H1 (cell line): ENCODE measurements at regions not wholly inside any gene's neighbourhood (a gene's known extent, or its start where the extent isn't known, plus 50 kb on each side); places are given as distances from the start of the nearest gene placed in this dataset.
A peak's percentile ranks its signal among the peaks of the same experiment; 100 is the strongest.

Experiments used
- CTCF ChIA-PET: fragments of 300-600 bp; sonication (Branson Sonifier 250); formaldehyde crosslinking; loops from one replicate; lab custom pipeline; 2021; ENCODE audit not compliant: partially characterized antibody; lab: Charles Lee
- POLR2A ChIA-PET: fragments of 300-600 bp; sonication (Branson Sonifier 250); formaldehyde crosslinking; loops from one replicate; lab custom pipeline; 2021; ENCODE audit warnings: inconsistent platforms; ENCODE audit not compliant: partially characterized antibody; lab: Charles Lee
- DNase-seq, 2 experiments: peaks; one replicate each; pipeline versions ENCODE4 v3.0.0 to v3.0.0-alpha.2; 2010 to 2022; ENCODE audit warnings: low spot score in 2 of 2, low read depth in 1 of 2, mixed read lengths in 1 of 2
- FAIRE-seq: peaks from 2 replicates; lab custom pipeline; 2011; peaks lifted over from hg19 to GRCh38; lab: Jason Lieb, UNC
- H2AFZ ChIP-seq: 2 replicates; pipeline ENCODE4 v1.8.1; 2012; ENCODE audit warnings: low read length, inconsistent platforms
- H2AK5ac ChIP-seq: 2 replicates; pipeline ENCODE4 v1.6.1; 2013; ENCODE audit warnings: low read depth, low read length
- H2BK120ac ChIP-seq: replicated peaks from 2 replicates; pipeline ENCODE3; 2013; ENCODE audit warnings: low read depth, low read length, inconsistent platforms
- H2BK12ac ChIP-seq: 2 replicates; pipeline ENCODE4 v1.6.1; 2013; ENCODE audit warnings: low read depth, low read length
- H2BK15ac ChIP-seq: 2 replicates; pipeline ENCODE4 v1.6.1; 2013; ENCODE audit warnings: low read length
- H2BK20ac ChIP-seq: 2 replicates; pipeline ENCODE4 v1.6.1; 2013; ENCODE audit warnings: low read length
- H2BK5ac ChIP-seq: 2 replicates; pipeline ENCODE4 v1.6.1; 2013; ENCODE audit warnings: low read depth, low read length
- H3K14ac ChIP-seq: 2 replicates; pipeline ENCODE4 v1.6.1; 2013; ENCODE audit warnings: inconsistent platforms; ENCODE audit not compliant: insufficient read length
- H3K18ac ChIP-seq: 2 replicates; pipeline ENCODE4 v1.6.1; 2013; ENCODE audit warnings: low read length; ENCODE audit errors: extremely low read depth
- H3K23ac ChIP-seq: 2 replicates; pipeline ENCODE4 v1.6.1; 2013; ENCODE audit warnings: inconsistent platforms; ENCODE audit not compliant: insufficient read length
- H3K23me2 ChIP-seq: 2 replicates; pipeline ENCODE4 v1.6.1; 2013; ENCODE audit warnings: low read depth, low read length
- H3K27ac ChIP-seq: 2 replicates; pipeline ENCODE4 v1.6.1; 2011; ENCODE audit warnings: low read depth, low read length, inconsistent platforms
- H3K27me3 ChIP-seq, 4 experiments: replicated peaks in 1 of 4; 1 replicate in 1 of 4; 2 replicates in 3 of 4; pipeline versions ENCODE4 v1.6.1 to v1.8.1; 2011 to 2013; ENCODE audit warnings: low read length in 3 of 4, mild to moderate bottlenecking in 3 of 4, inconsistent platforms in 2 of 4, mixed read lengths in 2 of 4, moderate library complexity in 1 of 4; ENCODE audit not compliant: control insufficient read depth in 3 of 4, insufficient read depth in 3 of 4; ENCODE audit errors: extremely low read depth in 1 of 4
- H3K36me3 ChIP-seq, 4 experiments: 2 replicates each; pipeline versions ENCODE4 v1.6.1 to v1.8.1; 2011 to 2013; ENCODE audit warnings: mild to moderate bottlenecking in 4 of 4, low read length in 3 of 4, moderate library complexity in 2 of 4, control low read depth in 1 of 4, inconsistent platforms in 1 of 4; ENCODE audit not compliant: insufficient read depth in 4 of 4, control insufficient read depth in 2 of 4
- H3K4ac ChIP-seq: replicated peaks from 2 replicates; pipeline ENCODE3; 2013; ENCODE audit warnings: low read length, low read depth, mixed read lengths, inconsistent platforms; ENCODE audit not compliant: insufficient read length
- H3K4me1 ChIP-seq, 4 experiments: replicated peaks in 1 of 4; 1 replicate in 1 of 4; 2 replicates in 3 of 4; pipeline versions ENCODE4 v1.6.1 to v1.8.1; 2011 to 2013; ENCODE audit warnings: low read length in 3 of 4, inconsistent platforms in 2 of 4, mixed read lengths in 1 of 4; ENCODE audit not compliant: insufficient read depth in 4 of 4, control insufficient read depth in 3 of 4
- H3K4me2 ChIP-seq, 2 experiments: 2 replicates each; pipeline versions ENCODE4 v1.6.1 to v1.8.1; 2011 to 2013; ENCODE audit warnings: low read depth in 2 of 2, low read length in 2 of 2, control low read depth in 1 of 2, inconsistent platforms in 1 of 2, mild to moderate bottlenecking in 1 of 2; ENCODE audit not compliant: insufficient read depth in 1 of 2
- H3K4me3 ChIP-seq, 4 experiments: fragments of 200-600, 300-600 bp in 1 of 4; sonication (generic), shearing (Covaris generic), sonication (Bioruptor Twin) in 1 of 4; 2 replicates each; pipeline versions ENCODE4 v1.5.1 to v1.8.1; 2011 to 2016; ENCODE audit warnings: low read length in 4 of 4, low read depth in 3 of 4, control low read depth in 2 of 4, inconsistent platforms in 2 of 4, mild to moderate bottlenecking in 2 of 4, mixed read lengths in 1 of 4, moderate library complexity in 1 of 4; ENCODE audit not compliant: insufficient read depth in 2 of 4; ENCODE audit errors: extremely low read depth in 1 of 4
- H3K56ac ChIP-seq: replicated peaks from 2 replicates; pipeline ENCODE3; 2013; ENCODE audit warnings: low read depth, mild to moderate bottlenecking, mixed read lengths, low read length, inconsistent platforms; ENCODE audit not compliant: insufficient read length
- H3K79me1 ChIP-seq: 2 replicates; pipeline ENCODE4 v1.6.1; 2013; ENCODE audit warnings: low read depth, low read length, control low read depth
- H3K79me2 ChIP-seq, 2 experiments: 2 replicates each; pipeline versions ENCODE4 v1.6.1 to v1.8.1; 2012 to 2013; ENCODE audit warnings: low read length in 2 of 2, mild to moderate bottlenecking in 2 of 2, inconsistent platforms in 1 of 2; ENCODE audit not compliant: insufficient read depth in 2 of 2, control insufficient read depth in 1 of 2
- H3K9ac ChIP-seq, 4 experiments: replicated peaks in 1 of 4; 1 replicate in 1 of 4; 2 replicates in 3 of 4; pipeline versions ENCODE4 v1.6.1 to v1.8.1; 2011 to 2013; ENCODE audit warnings: low read depth in 3 of 4, low read length in 3 of 4, control low read depth in 2 of 4, mild to moderate bottlenecking in 2 of 4, moderate library complexity in 2 of 4, inconsistent platforms in 1 of 4; ENCODE audit errors: extremely low read depth in 1 of 4
- H3K9me3 ChIP-seq, 2 experiments: 2 replicates each; pipeline versions ENCODE4 v1.6.1 to v1.8.1; 2012 to 2013; ENCODE audit warnings: mild to moderate bottlenecking in 2 of 2, moderate library complexity in 2 of 2, control low read depth in 1 of 2, inconsistent platforms in 1 of 2, low read depth in 1 of 2, low read length in 1 of 2, mixed read lengths in 1 of 2; ENCODE audit not compliant: insufficient read depth in 2 of 2
- H4K20me1 ChIP-seq, 2 experiments: replicated peaks in 1 of 2; 2 replicates each; pipeline versions ENCODE3 to v1.8.1; 2011 to 2013; ENCODE audit warnings: inconsistent platforms in 2 of 2, low read length in 2 of 2, mild to moderate bottlenecking in 1 of 2; ENCODE audit not compliant: insufficient read depth in 2 of 2, control insufficient read depth in 1 of 2
- H4K5ac ChIP-seq: 2 replicates; pipeline ENCODE4 v1.6.1; 2013; ENCODE audit warnings: low read length, low read depth, mixed read lengths, inconsistent platforms; ENCODE audit not compliant: insufficient read length
- H4K8ac ChIP-seq: 2 replicates; pipeline ENCODE4 v1.8.0; 2013; ENCODE audit warnings: mild to moderate bottlenecking, moderate library complexity, low read length, inconsistent platforms; ENCODE audit not compliant: insufficient read depth; ENCODE audit errors: extremely low read depth
- H4K91ac ChIP-seq: replicated peaks from 2 replicates; pipeline ENCODE3; 2013; ENCODE audit warnings: low read length, mixed read lengths, inconsistent platforms; ENCODE audit not compliant: insufficient read length
- CBX8 ChIP-seq: fragments of 300-800, 300-1000 bp; sonication (generic); IDR thresholded peaks from 2 replicates; pipeline ENCODE4 v1.7.1; 2016; ENCODE audit warnings: low read depth, low read length, borderline replicate concordance
- E2F6 ChIP-seq: IDR thresholded peaks from 2 replicates; pipeline ENCODE4 v1.6.1; 2012; ENCODE audit warnings: inconsistent platforms
- EP300 ChIP-seq, 2 experiments: IDR thresholded peaks; 1 replicate in 1 of 2; 2 replicates in 1 of 2; pipeline ENCODE4 v1.6.1; 2011 to 2012; ENCODE audit warnings: low read depth in 2 of 2, low read length in 2 of 2, mild to moderate bottlenecking in 2 of 2, borderline replicate concordance in 1 of 2, inconsistent platforms in 1 of 2, moderate library complexity in 1 of 2
- JUND ChIP-seq: IDR thresholded peaks from 2 replicates; pipeline ENCODE4 v1.6.1; 2011; ENCODE audit warnings: mild to moderate bottlenecking, improper control_type of control experiment, low read length
- KDM1A ChIP-seq: fragments of 200-600, 300-600 bp; sonication (generic); IDR thresholded peaks from 2 replicates; pipeline ENCODE4 v1.7.1; 2016; ENCODE audit warnings: mild to moderate bottlenecking, low read length, borderline replicate concordance
- NRF1 ChIP-seq: IDR thresholded peaks from 2 replicates; pipeline ENCODE4 v1.6.1; 2011; ENCODE audit warnings: mild to moderate bottlenecking, low read depth, low read length, improper control_type of control experiment
- SIN3A ChIP-seq, 2 experiments: IDR thresholded peaks in 1 of 2; conservative IDR thresholded peaks in 1 of 2; 2 replicates each; pipeline ENCODE4 v1.6.1; 2011 to 2012; ENCODE audit warnings: low read length in 2 of 2, improper control_type of control experiment in 1 of 2, low read depth in 1 of 2, mild to moderate bottlenecking in 1 of 2
- SRF ChIP-seq: IDR thresholded peaks from 2 replicates; pipeline ENCODE4 v1.6.1; 2011; ENCODE audit warnings: mild to moderate bottlenecking, low read depth, low read length, moderate library complexity
- SUZ12 ChIP-seq: fragments of 200-600 bp; sonication (generic); IDR thresholded peaks from 2 replicates; pipeline ENCODE4 v1.6.1; 2012; ENCODE audit warnings: mild to moderate bottlenecking, inconsistent platforms, low read length, moderate library complexity, mixed read lengths
- WGBS, 2 experiments: shearing (Covaris generic) in 1 of 2; methylation state at CpG; one replicate each; pipeline versions ENCODE4 v1.1.6 to v1.1.7; 2013 to 2015; ENCODE audit warnings: low lambda C conversion rate in 2 of 2, mixed read lengths in 2 of 2, inconsistent platforms in 1 of 2, low coverage in 1 of 2, missing lambda C conversion rate in 1 of 2; ENCODE audit not compliant: insufficient replicate concordance in 2 of 2, insufficient coverage in 1 of 2, insufficient read length in 1 of 2; ENCODE audit errors: extremely low coverage in 1 of 2, missing lambda C conversion rate in 1 of 2; 5-methylcytosine and 5-hydroxymethylcytosine counted together
- TF ChIP-seq, protein P1 (sequence below): IDR thresholded peaks from 2 replicates; pipeline ENCODE4 v1.6.1; 2012; ENCODE audit warnings: low read length, inconsistent platforms

DNA sequence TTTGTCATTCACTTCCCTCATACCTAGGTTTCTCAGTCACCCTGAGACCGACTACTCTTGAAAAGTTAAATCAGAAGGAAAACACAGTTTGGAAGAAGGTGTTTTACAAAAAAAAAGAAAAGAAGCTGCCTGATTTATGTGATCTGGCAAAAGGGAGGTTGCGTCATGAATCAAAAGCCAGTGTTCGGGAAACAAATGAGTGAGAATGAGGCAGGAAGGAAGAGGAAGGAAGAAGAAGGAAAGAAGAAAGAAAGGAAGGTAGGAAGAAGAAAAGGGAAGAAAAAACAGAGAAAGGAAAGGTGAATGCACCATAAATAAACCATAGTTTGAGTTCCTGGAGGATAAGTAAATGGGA, 314.6 kb downstream of the BLID start:
- CTCF ChIA-PET = interaction anchor here (0.8 to 2.0 kb wide), 4 partner anchors 53 to 306 kb away, joined by 4 to 7 read pairs (median 6); no protein-coding TSS in a partner anchor
- Histone ChIP-seq H3K79me2 (no peaks in the 10 kb centered on the region), H2AK5ac (0 out of 2 replicates have a peak overlapping the region, but pooled peaks have one; percentile 17), H3K4me2 (peak overlapping the region; percentile 49 to 61), H3K9me3 (peaks cover 8 to 12% of the 10 kb centered on the region in 2 experiments; a peak in 3 of 4 replicates), H3K4ac (no peak overlapping the region), H2AFZ (no peak overlapping the region), H3K23me2 (no peaks in the 10 kb centered on the region), H4K8ac (no peak overlapping the region), H2BK12ac (peak overlapping the region; percentile 71; the same call in 1 of the 2 replicates), H3K27ac (peak overlapping the region; percentile 79; the same call in 1 of the 2 replicates), H3K4me1 (peaks cover 6 to 28% (median 14%) of the 10 kb centered on the region in 4 experiments; a peak in 6 of 7 replicates), H3K79me1 (no peaks in the 10 kb centered on the region), H3K4me3 (peak overlapping the region in 3 of 4 experiments; percentile 1 to 47 (median 6); a peak in 4 of 8 replicates), H2BK120ac (peak overlapping the region; percentile 86), H4K5ac (peak overlapping the region; percentile 31), H3K23ac (no peak overlapping the region), H3K18ac (0 out of 2 replicates have a peak overlapping the region, but pooled peaks have one; percentile 71), H2BK20ac (peak overlapping the region; percentile 64; the same call in 1 of the 2 replicates), H3K9ac (peak overlapping the region in 3 of 4 experiments; percentile 30 to 58 (median 42); a peak in 5 of 7 replicates), H4K20me1 (no peaks in the 10 kb centered on the region), H2BK5ac (peak overlapping the region; percentile 45; the same call in 1 of the 2 replicates), H3K14ac (no peak overlapping the region), H3K36me3 (peaks cover 0 to 4% (median 0%) of the 10 kb centered on the region in 4 experiments; a peak in 2 of 8 replicates), H4K91ac (no peak overlapping the region), H3K56ac (no peak overlapping the region), H2BK15ac (no peak overlapping the region), H3K27me3 (no peaks in the 10 kb centered on the region)
- DNase-seq (no peak), FAIRE-seq (no peak)
- 8% methylated on average over 3 of the region's 3 CpGs; no CpG with 5 or more reads in 1 of the 2 experiments for WGBS, 2 experiments
- POLR2A ChIA-PET = interaction anchor here (1.3 to 1.4 kb wide), 2 partner anchors 11 to 13 kb away, joined by 4 to 6 read pairs; no protein-coding TSS in a partner anchor
- TF ChIP-seq JUND (0 out of 2 replicates have a peak, but pooled peaks have one; percentile 17), EP300 (IDR thresholded peaks at IDR 0.05; ENCODE audit: borderline replicate concordance in 1 of 2, low read depth in 2 of 2, low read length in 2 of 2) (no peak), SIN3A (conservative IDR thresholded peaks at IDR 0.05 in 1 of 2, IDR thresholded peaks at IDR 0.05 in 1 of 2; ENCODE audit: low read depth in 1 of 2, low read length in 2 of 2) (no peak), KDM1A (no peak), CBX8 (no peak), SUZ12 (no peak), SRF (no peak), NRF1 (no peak), E2F6 (no peak)
- TF ChIP-seq, protein P1, sequence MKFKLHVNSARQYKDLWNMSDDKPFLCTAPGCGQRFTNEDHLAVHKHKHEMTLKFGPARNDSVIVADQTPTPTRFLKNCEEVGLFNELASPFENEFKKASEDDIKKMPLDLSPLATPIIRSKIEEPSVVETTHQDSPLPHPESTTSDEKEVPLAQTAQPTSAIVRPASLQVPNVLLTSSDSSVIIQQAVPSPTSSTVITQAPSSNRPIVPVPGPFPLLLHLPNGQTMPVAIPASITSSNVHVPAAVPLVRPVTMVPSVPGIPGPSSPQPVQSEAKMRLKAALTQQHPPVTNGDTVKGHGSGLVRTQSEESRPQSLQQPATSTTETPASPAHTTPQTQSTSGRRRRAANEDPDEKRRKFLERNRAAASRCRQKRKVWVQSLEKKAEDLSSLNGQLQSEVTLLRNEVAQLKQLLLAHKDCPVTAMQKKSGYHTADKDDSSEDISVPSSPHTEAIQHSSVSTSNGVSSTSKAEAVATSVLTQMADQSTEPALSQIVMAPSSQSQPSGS = no peak
